NOMO-1 (cell line): ENCODE measurements at regions not wholly inside any gene's neighbourhood (a gene's known extent, or its start where the extent isn't known, plus 50 kb on each side); places are given as distances from the start of the nearest gene placed in this dataset.
"Not testable (repeated sequence)": the region's sequence is repeated elsewhere in the genome, so short reads cannot be mapped to it uniquely, and the experiment has no call there.

Experiments
- DNase-seq, 2 experiments: peaks; one replicate each; lab custom pipeline; 2025; ENCODE audit not compliant: unreplicated experiment in 2 of 2; lab: John Stamatoyannopoulos, UW

GRCh38 chr10:78596556-78596955, 472.2 kb upstream of the ZMIZ1 start:
- DNase-seq: no peak

GRCh38 chr10:78597796-78598555, 470.8 kb upstream of the ZMIZ1 start:
- DNase-seq: no peak

GRCh38 chr10:78599122-78599853, 469.5 kb upstream of the ZMIZ1 start:
- no peak for DNase-seq

GRCh38 chr10:78600121-78600665, 468.6 kb upstream of the ZMIZ1 start:
- DNase-seq: no peak

GRCh38 chr10:78600740-78601139, 468.0 kb upstream of the ZMIZ1 start:
- no peak for DNase-seq

GRCh38 chr10:78602201-78602932, 466.4 kb upstream of the ZMIZ1 start:
- DNase-seq: no peak

- no peak for DNase-seq
These were observed 464.5 kb upstream of the ZMIZ1 start for GRCh38 chr10:78604286-78604685.

GRCh38 chr10:78604721-78605120, 464.0 kb upstream of the ZMIZ1 start:
- DNase-seq: no peak

GRCh38 chr10:78605800-78606350, 462.9 kb upstream of the ZMIZ1 start:
- no peak for DNase-seq

- not testable (repeated sequence) for DNase-seq
These were observed 462.0 kb upstream of the ZMIZ1 start for GRCh38 chr10:78606766-78607165.

GRCh38 chr10:78609976-78610375, 458.8 kb upstream of the ZMIZ1 start:
- DNase-seq: no peak

GRCh38 chr10:78613132-78613531, 455.6 kb upstream of the ZMIZ1 start:
- DNase-seq: no peak

- DNase-seq: no peak
These were observed 454.5 kb upstream of the ZMIZ1 start for GRCh38 chr10:78614267-78614666.

GRCh38 chr10:78614744-78615143, 454.0 kb upstream of the ZMIZ1 start:
- no peak for DNase-seq

GRCh38 chr10:78616125-78616695, 452.6 kb upstream of the ZMIZ1 start:
- no peak for DNase-seq

- no peak for DNase-seq
These were observed 451.7 kb upstream of the ZMIZ1 start for GRCh38 chr10:78617115-78617514.

- DNase-seq: no peak
These were observed 451.1 kb upstream of the ZMIZ1 start for GRCh38 chr10:78617631-78618030.

- DNase-seq: no peak
These were observed 450.7 kb upstream of the ZMIZ1 start for GRCh38 chr10:78618050-78618449.

GRCh38 chr10:78619115-78619851, 449.5 kb upstream of the ZMIZ1 start:
- DNase-seq: no peak

- no peak for DNase-seq
These were observed 448.9 kb upstream of the ZMIZ1 start for GRCh38 chr10:78619896-78620295.
